HEK293 (cell line): ENCODE measurements at regions not wholly inside any gene's neighbourhood (a gene's known extent, or its start where the extent isn't known, plus 50 kb on each side); places are given as distances from the start of the nearest gene placed in this dataset.

ENCODE experiments used
- TSHZ1 ChIP-seq: fragments of 450-650 bp; formaldehyde crosslinking; IDR thresholded peaks from 2 replicates; pipeline ENCODE4 v1.5.1; 2016; ENCODE audit warnings: missing biosample characterization, missing genetic modification characterization, borderline replicate concordance
- ZNF202 ChIP-seq: fragments of 450-650 bp; formaldehyde crosslinking; IDR thresholded peaks from 2 replicates; pipeline ENCODE4 v1.5.1; 2016; ENCODE audit warnings: missing biosample characterization, missing genetic modification characterization, borderline replicate concordance
- ZNF274 ChIP-seq, 2 experiments: fragments of 200-500 bp in 1 of 2; fragments of 450-650 bp in 1 of 2; sonication (Bioruptor generic) in 1 of 2; formaldehyde crosslinking in 1 of 2; IDR thresholded peaks; 2 replicates each; pipeline versions ENCODE4 v1.5.1 to v1.6.1; 2014 to 2016; ENCODE audit warnings: borderline replicate concordance in 1 of 2, inconsistent platforms in 1 of 2, low read length in 1 of 2, missing biosample characterization in 1 of 2, missing genetic modification characterization in 1 of 2

- TF ChIP-seq TSHZ1 (tag by site-specific recombination) (no peak), ZNF202 (tag by site-specific recombination) (no peak), ZNF274 (IDR thresholded peaks at IDR 0.05; ENCODE audit: low read length) (no peak), ZNF274 (tag by site-specific recombination; IDR thresholded peaks at IDR 0.05; ENCODE audit: borderline replicate concordance) (no peak)
Observed at GRCh38 chr12:46445551-46446235, 73.1 kb upstream of the SLC38A2 start.
